Liver (tissue), 8 donors: ENCODE measurements at regions not wholly inside any gene's neighbourhood (a gene's known extent, or its start where the extent isn't known, plus 50 kb on each side); places are given as distances from the start of the nearest gene placed in this dataset.

Source experiments
- DNase-seq: peaks from one replicate; pipeline ENCODE4 v3.0.0-alpha.2; 2017; ENCODE audit warnings: low spot score
- H3K27ac ChIP-seq, 2 donors: one replicate each; pipeline ENCODE4 v1.7.0; 2013; ENCODE audit warnings: inconsistent platforms in 2 of 2, low read length in 2 of 2, control low read depth in 1 of 2, low read depth in 1 of 2, mild to moderate bottlenecking in 1 of 2
- H3K27me3 ChIP-seq, 4 donors: one replicate each; pipeline versions ENCODE4 v1.6.1 to v1.7.0; 2013; ENCODE audit warnings: low read length in 3 of 4, inconsistent platforms in 1 of 4, mild to moderate bottlenecking in 1 of 4, moderate library complexity in 1 of 4; ENCODE audit not compliant: control insufficient read depth in 4 of 4, insufficient read depth in 4 of 4
- H3K36me3 ChIP-seq, 4 donors: one replicate each; pipeline versions ENCODE4 v1.6.1 to v1.7.0; 2013; ENCODE audit warnings: low read length in 3 of 4, mild to moderate bottlenecking in 3 of 4, low read depth in 1 of 4, moderate library complexity in 1 of 4; ENCODE audit not compliant: control insufficient read depth in 4 of 4, insufficient read depth in 3 of 4
- H3K4me1 ChIP-seq, 4 donors: one replicate each; pipeline versions ENCODE4 v1.6.1 to v1.7.0; 2013; ENCODE audit warnings: low read length in 3 of 4, mild to moderate bottlenecking in 3 of 4, moderate library complexity in 1 of 4; ENCODE audit not compliant: control insufficient read depth in 4 of 4, insufficient read depth in 4 of 4
- H3K4me3 ChIP-seq, 3 donors: one replicate each; pipeline versions ENCODE4 v1.6.1 to v1.7.0; 2013; ENCODE audit warnings: low read length in 3 of 3, control low read depth in 1 of 3, low read depth in 1 of 3, mild to moderate bottlenecking in 1 of 3
- H3K9ac ChIP-seq, 2 donors: one replicate each; pipeline ENCODE4 v1.7.0; 2013; ENCODE audit warnings: low read length in 2 of 2, mild to moderate bottlenecking in 2 of 2, moderate library complexity in 2 of 2, control low read depth in 1 of 2, low read depth in 1 of 2
- H3K9me3 ChIP-seq, 4 donors: one replicate each; pipeline versions ENCODE4 v1.6.1 to v1.7.0; 2013; ENCODE audit warnings: low read length in 3 of 4; ENCODE audit not compliant: control insufficient read depth in 4 of 4
- ATF3 ChIP-seq: IDR thresholded peaks from 2 replicates; pipeline ENCODE4 v1.6.1; 2016; ENCODE audit warnings: antibody characterized with exemption
- CTCF ChIP-seq: fragments of 150-350 bp; IDR thresholded peaks from 2 replicates; pipeline ENCODE4 v1.5.1; 2017; ENCODE audit warnings: improper control_type of control experiment, low read depth, low read length; ENCODE audit not compliant: missing input control
- EGR1 ChIP-seq, 2 donors: IDR thresholded peaks; 2 replicates each; pipeline ENCODE4 v1.6.1; 2016 to 2018; ENCODE audit warnings: antibody characterized with exemption in 2 of 2, low read depth in 2 of 2
- FOXA1 ChIP-seq: IDR thresholded peaks from 2 replicates; pipeline ENCODE4 v1.6.1; 2016; ENCODE audit warnings: antibody characterized with exemption
- FOXA2 ChIP-seq: IDR thresholded peaks from 2 replicates; pipeline ENCODE4 v1.6.1; 2016; ENCODE audit warnings: antibody characterized with exemption
- GABPA ChIP-seq, 2 donors: IDR thresholded peaks in 1 of 2; conservative IDR thresholded peaks in 1 of 2; 2 replicates each; pipeline ENCODE4 v1.6.1; 2016; ENCODE audit warnings: antibody characterized with exemption in 2 of 2, mild to moderate bottlenecking in 1 of 2, moderate library complexity in 1 of 2
- HNF4A ChIP-seq, 2 donors: conservative IDR thresholded peaks; 2 replicates each; pipeline ENCODE4 v1.6.1; 2016; ENCODE audit warnings: antibody characterized with exemption in 2 of 2, mild to moderate bottlenecking in 2 of 2
- HNF4G ChIP-seq: IDR thresholded peaks from 2 replicates; pipeline ENCODE4 v1.6.1; 2016; ENCODE audit warnings: antibody characterized with exemption
- JUND ChIP-seq, 2 donors: IDR thresholded peaks; 2 replicates each; pipeline ENCODE4 v1.6.1; 2016; ENCODE audit warnings: antibody characterized with exemption in 2 of 2
- MAX ChIP-seq: IDR thresholded peaks from 2 replicates; pipeline ENCODE4 v1.6.1; 2016; ENCODE audit warnings: antibody characterized with exemption
- NR2F2 ChIP-seq: IDR thresholded peaks from 2 replicates; pipeline ENCODE4 v1.6.1; 2016; ENCODE audit warnings: antibody characterized with exemption
- RAD21 ChIP-seq, 2 donors: IDR thresholded peaks; 2 replicates each; pipeline ENCODE4 v1.6.1; 2016; ENCODE audit warnings: antibody characterized with exemption in 2 of 2, mild to moderate bottlenecking in 2 of 2
- REST ChIP-seq: IDR thresholded peaks from 2 replicates; pipeline ENCODE4 v1.6.1; 2016; ENCODE audit warnings: antibody characterized with exemption, mild to moderate bottlenecking
- RXRA ChIP-seq, 2 donors: IDR thresholded peaks; 2 replicates each; pipeline ENCODE4 v1.6.1; 2017 to 2018; ENCODE audit warnings: antibody characterized with exemption in 2 of 2, mild to moderate bottlenecking in 1 of 2
- SP1 ChIP-seq: IDR thresholded peaks from 2 replicates; pipeline ENCODE4 v1.6.1; 2018; ENCODE audit warnings: antibody characterized with exemption, mild to moderate bottlenecking
- TAF1 ChIP-seq: conservative IDR thresholded peaks from 2 replicates; pipeline ENCODE4 v1.6.1; 2016; ENCODE audit warnings: antibody characterized with exemption, mild to moderate bottlenecking
- YY1 ChIP-seq: IDR thresholded peaks from 2 replicates; pipeline ENCODE4 v1.6.1; 2016; ENCODE audit warnings: antibody characterized with exemption, mild to moderate bottlenecking
- ZBTB33 ChIP-seq: IDR thresholded peaks from 2 replicates; pipeline ENCODE4 v1.6.1; 2016; ENCODE audit warnings: antibody characterized with exemption
- WGBS: extraction: QIAGEN DNeasy Blood & Tissue Kit; methylation state at CpG from one replicate; pipeline ENCODE4 v1.1.7; 2013; 5-methylcytosine and 5-hydroxymethylcytosine counted together
- donor health status: healthy.
- donor health status: healthy.
- donor health status: healthy.
- donor health status: healthy.
- donor health status: healthy.

GRCh38 chr14:98035396-98035795 lies 1236.6 kb downstream of the BCL11B start:
- TF ChIP-seq GABPA (IDR thresholded peaks at IDR 0.05 in 1 of 2, conservative IDR thresholded peaks at IDR 0.05 in 1 of 2) (no peak), CTCF (no peak), RXRA (IDR thresholded peaks at IDR 0.05) (no peak), ZBTB33 (no peak), TAF1 (no peak), EGR1 (IDR thresholded peaks at IDR 0.05; ENCODE audit: low read depth in 2 of 2) (no peak), MAX (no peak), NR2F2 (no peak), JUND (IDR thresholded peaks at IDR 0.05) (no peak), SP1 (no peak), HNF4G (no peak), RAD21 (IDR thresholded peaks at IDR 0.05) (no peak), HNF4A (conservative IDR thresholded peaks at IDR 0.05) (no peak), YY1 (no peak), FOXA1 (no peak), REST (no peak), FOXA2 (no peak), ATF3 (no peak)
- Histone ChIP-seq H3K27ac (no peak overlapping the region), H3K9ac (no peak overlapping the region), H3K4me1 (no peaks in the 10 kb centered on the region), H3K36me3 (no peaks in the 10 kb centered on the region), H3K27me3 (peaks cover 0 to 4% (median 0%) of the 10 kb centered on the region in 4 donors), H3K4me3 (no peak overlapping the region), H3K9me3 (peaks cover 0 to 2% (median 0%) of the 10 kb centered on the region in 4 donors)
- WGBS: 64% methylated on average over 4 of the region's 4 CpGs
- DNase-seq: no peak
